K562 (cell line): ENCODE measurements at regions not wholly inside any gene's neighbourhood (a gene's known extent, or its start where the extent isn't known, plus 50 kb on each side); places are given as distances from the start of the nearest gene placed in this dataset.

Source experiments
- ATAC-seq: fragments of 200-7000 bp; cut with Tn5 transposase; 3 replicates; pipeline ENCODE4 v1.9.1; 2020; ENCODE audit warnings: moderate library complexity
- BruUV-seq: library from RNA; stranded (reverse); fragments of 400-500 nt; replicated peaks from 2 replicates; lab custom pipeline; 2021; lab: Mats Ljungman, UMichigan
- CTCF ChIA-PET: fragments of 300-600 bp; formaldehyde crosslinking; extraction: SDS; loops from one replicate; lab custom pipeline; 2021; ENCODE audit warnings: low intra/inter-chr PET ratio; lab: Yijun Ruan, JAX
- POLR2A ChIA-PET: fragments of 300-600, 350-650 bp; sonication (Branson Sonifier 250); formaldehyde crosslinking; extraction: SDS; loops from one replicate; lab custom pipeline; 2021; ENCODE audit warnings: antibody characterized with exemption, inconsistent platforms; lab: Yijun Ruan, JAX
- DNase-seq, 4 experiments: peaks; one replicate each; pipeline versions ENCODE4 v3.0.0 to v3.0.0-alpha.2; 2011 to 2018; ENCODE audit warnings: low spot score in 3 of 4, mixed read lengths in 3 of 4; ENCODE audit errors: extremely low read depth in 1 of 4
- FAIRE-seq: peaks from 2 replicates; lab custom pipeline; 2011; peaks lifted over from hg19 to GRCh38; lab: Jason Lieb, UNC
- H2AFZ ChIP-seq: 2 replicates; pipeline ENCODE4 v1.6.0; 2011; ENCODE audit warnings: low read depth, low read length, control low read depth, inconsistent platforms
- H3K27ac ChIP-seq: fragments of 200-600 bp; 3 replicates; pipeline ENCODE4 v1.8.0; 2011; ENCODE audit warnings: low read depth, mild to moderate bottlenecking, control low read depth, inconsistent platforms, low read length, moderate library complexity, mixed read lengths; ENCODE audit errors: extremely low read depth
- H3K27me3 ChIP-seq, 2 experiments: fragments of 300-600 bp in 1 of 2; 2 replicates in 1 of 2; 3 replicates in 1 of 2; pipeline versions ENCODE4 v1.6.0 to v1.8.0; 2011; ENCODE audit warnings: inconsistent platforms in 2 of 2, low read length in 2 of 2, mild to moderate bottlenecking in 1 of 2, mixed read lengths in 1 of 2, moderate library complexity in 1 of 2; ENCODE audit not compliant: control insufficient read depth in 2 of 2, insufficient read depth in 2 of 2
- H3K36me3 ChIP-seq: fragments of 300-600 bp; 3 replicates; pipeline ENCODE4 v1.8.0; 2011; ENCODE audit warnings: mild to moderate bottlenecking, low read length, inconsistent platforms; ENCODE audit not compliant: control insufficient read depth, insufficient read depth
- H3K4me1 ChIP-seq, 2 experiments: fragments of 200-600 bp in 1 of 2; replicated peaks in 1 of 2; 2 replicates in 1 of 2; 3 replicates in 1 of 2; pipeline versions ENCODE4 v1.5.1 to v1.8.0; 2011; ENCODE audit warnings: inconsistent platforms in 2 of 2, low read length in 2 of 2, mild to moderate bottlenecking in 1 of 2, mixed read lengths in 1 of 2, moderate library complexity in 1 of 2; ENCODE audit not compliant: control insufficient read depth in 2 of 2, insufficient read depth in 2 of 2
- H3K4me2 ChIP-seq: 2 replicates; pipeline ENCODE4 v1.6.1; 2011; ENCODE audit warnings: low read length, control low read depth, inconsistent platforms, mixed read lengths; ENCODE audit not compliant: insufficient read depth
- H3K4me3 ChIP-seq: fragments of 200-600 bp; sonication (generic), shearing (Covaris generic); 2 replicates; pipeline ENCODE4 v1.5.1; 2016; ENCODE audit warnings: control low read depth, inconsistent platforms
- H3K79me2 ChIP-seq: fragments of 200-600 bp; 3 replicates; pipeline ENCODE4 v1.8.0; 2011; ENCODE audit warnings: low read length, inconsistent platforms; ENCODE audit not compliant: control insufficient read depth, insufficient read depth
- H3K9ac ChIP-seq, 2 experiments: 2 replicates each; pipeline versions ENCODE4 v1.6.0 to v1.6.1; 2011; ENCODE audit warnings: low read depth in 2 of 2, low read length in 2 of 2, control low read depth in 1 of 2, inconsistent platforms in 1 of 2, mild to moderate bottlenecking in 1 of 2, mixed read lengths in 1 of 2; ENCODE audit not compliant: insufficient read depth in 1 of 2
- H3K9me1 ChIP-seq: one replicate; pipeline ENCODE4 v1.6.0; 2011; ENCODE audit warnings: inconsistent platforms, mild to moderate bottlenecking, low read length, moderate library complexity; ENCODE audit not compliant: control insufficient read depth, insufficient read depth
- H3K9me3 ChIP-seq: replicated peaks from 2 replicates; pipeline ENCODE4 v1.5.1; 2011; ENCODE audit warnings: low read depth, low read length, inconsistent platforms; ENCODE audit not compliant: control insufficient read depth, insufficient read depth
- H4K20me1 ChIP-seq: replicated peaks from 2 replicates; pipeline ENCODE4 v1.6.1; 2011; ENCODE audit warnings: low read length, inconsistent platforms, mixed read lengths; ENCODE audit not compliant: control insufficient read depth, insufficient read depth
- CBX5 ChIP-seq: IDR thresholded peaks from 2 replicates; pipeline ENCODE4 v1.6.1; 2014; ENCODE audit warnings: low read depth, borderline replicate concordance
- CREB1 ChIP-seq, 2 experiments: sonication (generic) in 1 of 2; formaldehyde crosslinking in 1 of 2; IDR thresholded peaks; 2 replicates each; pipeline versions ENCODE4 v1.6.1 to v1.8.0; 2012 to 2022; ENCODE audit warnings: inconsistent platforms in 1 of 2, mild to moderate bottlenecking in 1 of 2, missing genetic modification reagents in 1 of 2, moderate library complexity in 1 of 2
- HMG20B ChIP-seq: fragments of 250-450 bp; sonication (Bioruptor Pico); IDR thresholded peaks from 2 replicates; pipeline ENCODE4 v1.5.0; 2021; ENCODE audit warnings: mild to moderate bottlenecking
- HMGN3 ChIP-seq: IDR thresholded peaks from 2 replicates; pipeline ENCODE4 v1.6.1; 2011; ENCODE audit warnings: borderline replicate concordance, low read depth, mild to moderate bottlenecking, mixed read lengths, low read length; ENCODE audit not compliant: insufficient read length; ENCODE audit errors: extremely low read depth
- L3MBTL2 ChIP-seq: fragments of 450-650 bp; IDR thresholded peaks from 2 replicates; pipeline ENCODE4 v1.6.1; 2016; ENCODE audit warnings: mild to moderate bottlenecking, moderate library complexity
- NELFE ChIP-seq: IDR thresholded peaks from 2 replicates; pipeline ENCODE4 v1.6.1; 2011; ENCODE audit warnings: mild to moderate bottlenecking; ENCODE audit not compliant: insufficient read depth, insufficient read length
- PCBP1 ChIP-seq: fragments of 200-400 bp; formaldehyde crosslinking; IDR thresholded peaks from 2 replicates; pipeline ENCODE4 v1.6.1; 2018; ENCODE audit warnings: mild to moderate bottlenecking, low read depth, low read length; ENCODE audit not compliant: poor library complexity, severe bottlenecking
- RAD51 ChIP-seq: fragments of 450-650 bp; IDR thresholded peaks from 2 replicates; pipeline ENCODE4 v1.7.1; 2016; ENCODE audit warnings: low read depth, mild to moderate bottlenecking, borderline replicate concordance
- RBM14 ChIP-seq: fragments of 200-400 bp; formaldehyde crosslinking; IDR thresholded peaks from 2 replicates; pipeline ENCODE4 v1.6.1; 2018; ENCODE audit warnings: low read depth, mild to moderate bottlenecking, low read length, moderate library complexity, borderline replicate concordance; ENCODE audit not compliant: insufficient read depth
- RBM34 ChIP-seq: fragments of 200-400 bp; formaldehyde crosslinking; IDR thresholded peaks from 2 replicates; pipeline ENCODE4 v1.6.1; 2018; ENCODE audit warnings: low read length, borderline replicate concordance; ENCODE audit not compliant: insufficient read depth
- SRF ChIP-seq, 2 experiments: fragments of 250-450, 450-650 bp in 1 of 2; sonication (Bioruptor Pico) in 1 of 2; sonication (generic) in 1 of 2; formaldehyde crosslinking; IDR thresholded peaks; 2 replicates each; pipeline versions ENCODE4 v1.5.0 to v1.5.1; 2020 to 2022; ENCODE audit warnings: mild to moderate bottlenecking in 1 of 2, missing genetic modification reagents in 1 of 2
- ZNF174 ChIP-seq: fragments of 250-450 bp; sonication (Bioruptor Pico); IDR thresholded peaks from 2 replicates; pipeline ENCODE4 v1.4.0; 2020; ENCODE audit warnings: mild to moderate bottlenecking
- ZNF324 ChIP-seq: fragments of 250-450 bp; sonication (Bioruptor Pico); IDR thresholded peaks from 2 replicates; pipeline ENCODE4 v1.4.0; 2020; ENCODE audit warnings: mild to moderate bottlenecking
- ZNF668 ChIP-seq: fragments of 250-450 bp; sonication (Bioruptor Pico); IDR thresholded peaks from 2 replicates; pipeline ENCODE4 v1.8.0; 2022; ENCODE audit warnings: mild to moderate bottlenecking, inconsistent platforms
- ZNF766 ChIP-seq: fragments of 200-800 bp; sonication (Bioruptor generic); conservative IDR thresholded peaks from 2 replicates; pipeline ENCODE4 v1.6.1; 2016; ENCODE audit warnings: missing genetic modification characterization, missing compliant biosample characterization
- WGBS: fragments of 100-300 bp; shearing (Covaris generic); methylation state at CpG from one replicate; pipeline ENCODE4 v1.1.6; 2016; ENCODE audit warnings: low coverage, mixed read lengths; ENCODE audit not compliant: insufficient coverage; ENCODE audit errors: missing lambda C conversion rate; 5-methylcytosine and 5-hydroxymethylcytosine counted together
- in situ Hi-C: fragments of 300-500 bp; cut with MboI; formaldehyde crosslinking; loops from 4 replicates; pipeline ENCODE4 v1.15.0; 2018; ENCODE audit warnings: inconsistent platforms, mixed read lengths
- intact Hi-C: fragments of 100-400 bp; cut with micrococcal nuclease; formaldehyde crosslinking; loops from 2 replicates; pipeline ENCODE4 v1.14.2; 2022
- TF ChIP-seq, protein P1 (sequence below): fragments of 250-450 bp; sonication (Bioruptor Pico); IDR thresholded peaks from 2 replicates; pipeline ENCODE4 v1.5.0; 2020; ENCODE audit warnings: mild to moderate bottlenecking

DNA sequence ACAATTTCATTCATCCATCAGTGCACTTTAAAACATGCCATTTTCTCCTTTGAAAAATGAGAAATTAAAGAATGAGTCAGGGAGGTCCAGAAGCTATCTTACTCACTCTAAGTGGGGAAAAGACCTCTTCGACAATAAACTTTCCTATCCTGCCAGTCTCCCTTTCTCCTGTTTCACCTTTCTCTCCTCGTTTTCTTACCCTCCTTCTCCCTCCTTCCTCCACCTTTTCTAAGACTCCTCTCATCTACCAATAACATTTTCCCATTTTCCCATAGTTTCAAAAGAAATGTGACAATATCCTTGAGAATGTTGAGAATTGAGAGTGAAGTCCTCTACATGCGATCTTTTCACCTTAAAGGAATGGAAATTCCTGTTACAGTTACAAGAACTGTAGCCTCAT, 450.5 kb upstream of the GRAMD2B start:
- no peak overlapping the region for H3K4me2 ChIP-seq
- POLR2A ChIA-PET = no interaction called here
- BruUV-seq = no TSS peak
- intact Hi-C loops = no loop called here
- no peak for ATAC-seq
- no peaks in the 10 kb centered on the region for H3K4me1 ChIP-seq
- no peak for TF ChIP-seq RBM34
- no peak for TF ChIP-seq ZNF766 (CRISPR knock-in tag)
- TF ChIP-seq HMGN3 = no peak
- TF ChIP-seq ZNF324 (CRISPR knock-in tag) = no peak
- no peak for TF ChIP-seq NELFE
- TF ChIP-seq RBM14 = no peak
- TF ChIP-seq L3MBTL2 = no peak
- TF ChIP-seq PCBP1 = no peak
- TF ChIP-seq ZNF668 (CRISPR knock-in tag) = no peak
- no peak for TF ChIP-seq CBX5
- TF ChIP-seq SRF (CRISPR knock-in tag; IDR thresholded peaks at IDR 0.05) = no peak
- TF ChIP-seq HMG20B (CRISPR knock-in tag) = no peak
- no peak for TF ChIP-seq ZNF174 (CRISPR knock-in tag)
- TF ChIP-seq CREB1 (IDR thresholded peaks at IDR 0.05) = no peak
- no peak for TF ChIP-seq CREB1 (CRISPR knock-in tag; IDR thresholded peaks at IDR 0.05)
- TF ChIP-seq RAD51 = no peak
- TF ChIP-seq, protein P1, sequence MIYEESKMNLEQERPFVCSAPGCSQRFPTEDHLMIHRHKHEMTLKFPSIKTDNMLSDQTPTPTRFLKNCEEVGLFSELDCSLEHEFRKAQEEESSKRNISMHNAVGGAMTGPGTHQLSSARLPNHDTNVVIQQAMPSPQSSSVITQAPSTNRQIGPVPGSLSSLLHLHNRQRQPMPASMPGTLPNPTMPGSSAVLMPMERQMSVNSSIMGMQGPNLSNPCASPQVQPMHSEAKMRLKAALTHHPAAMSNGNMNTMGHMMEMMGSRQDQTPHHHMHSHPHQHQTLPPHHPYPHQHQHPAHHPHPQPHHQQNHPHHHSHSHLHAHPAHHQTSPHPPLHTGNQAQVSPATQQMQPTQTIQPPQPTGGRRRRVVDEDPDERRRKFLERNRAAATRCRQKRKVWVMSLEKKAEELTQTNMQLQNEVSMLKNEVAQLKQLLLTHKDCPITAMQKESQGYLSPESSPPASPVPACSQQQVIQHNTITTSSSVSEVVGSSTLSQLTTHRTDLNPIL (CRISPR knock-in tag) = no peak
- TF ChIP-seq, all 486 proteins: peak for 0
- Histone ChIP-seq H2AFZ (no peak overlapping the region), H3K9me1 (no peaks in the 10 kb centered on the region), H3K36me3 (no peaks in the 10 kb centered on the region), H3K9ac (no peak overlapping the region), H4K20me1 (no peaks in the 10 kb centered on the region), H3K27me3 (no peaks in the 10 kb centered on the region), H3K79me2 (no peaks in the 10 kb centered on the region), H3K9me3 (no peaks in the 10 kb centered on the region), H3K4me3 (no peak overlapping the region), H3K27ac (no peak overlapping the region)
- in situ Hi-C loops = no loop called here
- CTCF ChIA-PET = no interaction called here
- WGBS = 0% methylated on average over 2 of the region's 3 CpGs
- FAIRE-seq = no peak
- DNase-seq = no peak
